Stimulated activated CD8-positive, alpha-beta memory T cell treated with anti-CD3 and anti-CD28 coated beads, Interleukin-12 subunit alpha, Interleukin-12 subunit beta, amount 100 ng/mL, for 4 hours (primary cell): ENCODE measurements at regions not wholly inside any gene's neighbourhood (a gene's known extent, or its start where the extent isn't known, plus 50 kb on each side); places are given as distances from the start of the nearest gene placed in this dataset.
"Not testable (repeated sequence)": the region's sequence is repeated elsewhere in the genome, so short reads cannot be mapped to it uniquely, and the experiment has no call there.

ENCODE experiments used
- DNase-seq: peaks from one replicate; pipeline ENCODE4 v3.0.0-alpha.2; 2020; ENCODE audit warnings: low read depth

DNA sequence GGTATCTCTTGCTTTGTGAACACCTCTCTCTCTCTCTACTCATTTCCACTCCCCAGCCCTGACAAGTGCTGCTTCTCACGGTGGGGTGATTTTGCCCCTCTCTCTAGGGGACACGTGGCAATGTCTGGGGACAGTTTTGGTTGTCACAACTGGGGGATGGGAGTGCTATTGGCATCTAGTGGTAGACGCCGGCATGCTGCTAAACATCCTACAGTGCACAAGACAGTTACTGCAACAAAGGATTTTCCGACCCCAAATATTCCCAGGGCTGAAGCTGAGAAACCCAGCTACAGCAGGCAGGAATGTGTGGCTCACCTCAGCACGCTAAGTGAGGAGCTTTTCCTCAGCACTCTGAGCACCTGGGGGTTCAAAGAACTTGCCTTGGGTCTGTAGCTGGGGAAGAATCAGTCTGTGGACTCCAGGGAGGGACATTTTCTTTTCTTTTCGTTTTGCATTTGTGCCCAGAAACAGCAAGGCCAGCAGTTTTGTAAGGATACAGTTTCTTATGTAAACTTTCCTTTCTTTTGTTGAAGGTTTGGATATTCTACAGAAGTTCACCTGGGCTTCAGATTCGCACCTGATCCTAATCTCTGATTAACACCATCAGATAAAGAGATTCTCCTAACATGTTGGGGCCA, 246.9 kb upstream of the ZFP64 start:
- no peak for DNase-seq

DNA sequence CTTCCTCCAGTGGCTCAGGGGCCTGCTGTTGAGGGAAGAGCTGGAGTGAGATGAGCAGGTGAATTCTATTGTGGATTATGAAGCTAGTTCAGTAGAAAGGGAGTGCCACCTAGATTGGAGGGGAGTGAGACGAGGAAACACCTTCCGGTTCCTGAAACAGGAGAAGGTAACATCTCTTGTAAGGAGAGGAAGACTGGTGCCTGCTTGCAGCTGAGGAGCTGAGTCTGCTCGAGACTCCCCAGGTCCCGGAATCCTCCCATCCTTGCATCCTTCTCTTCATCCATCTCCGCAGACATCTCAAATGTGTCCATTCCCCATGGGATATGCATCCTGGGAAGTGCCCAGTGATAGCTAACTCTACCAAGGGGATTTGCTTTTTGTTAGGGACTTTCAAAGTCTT, 242.9 kb upstream of the ZFP64 start:
- no peak for DNase-seq

DNA sequence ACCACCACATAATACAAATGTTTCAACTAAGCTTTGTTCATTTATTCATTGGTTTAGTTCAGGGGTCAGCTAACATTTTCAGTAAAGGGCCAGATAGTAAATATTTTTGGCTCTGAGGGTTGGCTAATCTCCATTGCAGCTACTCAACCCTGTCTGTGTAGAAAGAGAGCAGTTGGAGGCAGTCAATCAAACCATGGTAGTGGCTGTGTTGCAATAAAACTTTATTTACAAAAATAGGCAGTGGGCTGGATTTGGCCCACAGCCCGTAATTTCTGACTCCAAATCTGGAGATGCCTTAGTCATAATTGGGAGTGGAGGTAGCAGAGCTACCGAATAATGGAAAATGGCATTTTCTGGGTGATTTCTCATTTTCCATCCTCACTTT, 242.5 kb upstream of the ZFP64 start:
- DNase-seq = no peak

DNA sequence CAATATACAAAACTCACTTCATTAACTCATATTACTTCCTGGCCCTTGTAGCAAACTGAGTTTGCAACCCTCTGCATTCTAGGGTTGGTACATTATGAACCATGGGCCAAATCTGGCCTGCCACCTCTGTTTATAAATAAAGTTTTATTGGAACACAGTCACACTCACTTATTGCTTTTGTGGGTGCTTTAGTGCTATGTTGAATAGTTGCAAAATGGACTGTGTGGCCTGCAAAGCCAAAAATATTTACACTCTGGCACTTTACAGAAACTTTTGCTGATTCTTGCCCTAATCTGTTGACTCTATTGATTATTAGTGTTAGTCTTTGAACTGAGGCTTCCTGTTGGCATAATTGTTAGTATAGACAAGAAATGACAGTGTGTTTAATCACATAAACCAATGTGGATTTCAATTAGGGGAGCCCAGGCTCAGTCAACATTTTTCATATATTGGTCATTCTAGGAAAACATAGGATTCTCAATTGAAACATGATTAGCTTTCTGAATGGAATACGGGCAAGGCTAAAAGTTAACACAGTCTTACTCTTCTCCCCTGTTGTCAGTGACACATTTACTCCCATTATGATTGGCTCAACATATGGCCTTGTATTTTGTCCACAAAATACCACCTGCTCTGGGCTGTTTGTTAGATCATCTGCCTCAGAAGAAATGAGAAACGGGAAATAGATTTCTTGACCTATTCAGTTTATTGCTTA, 241.9 kb upstream of the ZFP64 start:
- DNase-seq = no peak

DNA sequence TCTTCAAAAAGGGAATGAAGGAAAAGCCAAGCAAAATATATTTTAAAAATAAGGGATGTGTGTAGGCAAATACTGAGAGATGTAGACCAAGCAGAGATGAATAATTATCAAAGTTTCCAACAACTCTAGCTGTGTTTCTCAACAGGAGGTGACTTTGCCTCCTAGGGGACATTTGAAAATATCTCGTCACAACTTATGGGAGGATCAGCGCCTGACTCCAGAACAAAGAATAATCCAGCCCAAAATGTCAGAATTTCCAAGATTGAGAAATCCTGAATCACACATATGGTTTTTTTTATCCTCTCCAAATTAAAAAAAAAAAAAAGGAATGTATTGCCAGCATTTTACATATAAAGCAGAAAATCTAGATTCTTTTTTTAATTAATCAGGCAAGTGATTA, 241.2 kb upstream of the ZFP64 start:
- DNase-seq = no peak

DNA sequence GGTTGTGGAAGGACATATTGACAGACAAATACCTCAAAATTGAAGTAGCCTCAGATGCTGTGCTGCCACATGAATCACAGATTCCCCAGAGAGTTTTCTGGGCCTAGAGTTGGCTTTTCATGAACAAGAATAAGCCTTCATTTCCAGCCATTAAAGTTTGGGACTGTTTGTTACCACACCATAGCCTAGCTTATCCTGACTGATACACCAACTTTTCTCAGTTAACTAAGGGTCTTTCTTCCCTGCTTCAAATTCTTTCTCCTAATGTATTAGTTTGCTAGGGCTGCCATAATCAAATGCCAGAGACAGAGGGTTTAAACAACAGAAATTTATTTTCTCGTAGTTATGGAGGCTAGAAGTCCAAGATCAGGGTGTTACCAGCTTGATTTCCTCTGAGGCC, 237.4 kb upstream of the ZFP64 start:
- DNase-seq = no peak

DNA sequence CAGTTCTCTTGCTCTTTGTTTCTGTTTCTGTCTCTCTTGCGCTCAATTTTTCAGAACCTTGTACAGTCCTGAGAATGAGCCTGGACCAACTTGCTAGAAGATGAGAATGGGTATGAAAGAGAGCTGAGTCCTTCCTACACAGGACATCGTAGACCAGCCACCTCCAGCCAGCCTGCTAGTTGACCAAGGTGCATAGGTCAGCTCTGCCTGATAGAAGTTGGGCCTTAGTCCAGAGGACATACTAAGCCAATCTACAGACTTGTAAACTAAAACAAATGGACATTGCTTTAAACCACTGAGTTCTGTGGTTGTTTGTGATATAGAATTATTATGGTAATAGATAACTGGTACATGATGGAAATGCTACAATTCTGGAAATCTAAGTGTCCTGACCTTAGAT, 236.4 kb upstream of the ZFP64 start:
- no peak for DNase-seq

DNA sequence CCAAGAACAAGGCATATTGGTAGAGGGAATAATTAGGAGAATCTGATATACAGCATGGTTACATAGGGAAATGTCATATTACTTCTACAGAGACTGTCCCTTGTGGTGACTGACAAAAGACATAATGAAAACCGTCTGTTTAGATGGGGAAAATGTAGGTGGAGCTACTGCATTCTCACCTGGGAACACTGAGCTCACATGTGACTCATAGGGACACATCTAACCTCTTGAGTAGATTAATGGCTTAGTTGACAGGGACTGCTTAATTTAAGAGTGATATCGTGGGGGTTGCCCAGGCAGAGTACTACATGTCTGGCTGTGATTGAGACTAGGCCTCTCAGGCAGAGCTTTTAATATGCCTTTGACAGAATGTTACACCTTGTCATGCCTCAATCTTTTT, 235.3 kb upstream of the ZFP64 start:
- no peak for DNase-seq

DNA sequence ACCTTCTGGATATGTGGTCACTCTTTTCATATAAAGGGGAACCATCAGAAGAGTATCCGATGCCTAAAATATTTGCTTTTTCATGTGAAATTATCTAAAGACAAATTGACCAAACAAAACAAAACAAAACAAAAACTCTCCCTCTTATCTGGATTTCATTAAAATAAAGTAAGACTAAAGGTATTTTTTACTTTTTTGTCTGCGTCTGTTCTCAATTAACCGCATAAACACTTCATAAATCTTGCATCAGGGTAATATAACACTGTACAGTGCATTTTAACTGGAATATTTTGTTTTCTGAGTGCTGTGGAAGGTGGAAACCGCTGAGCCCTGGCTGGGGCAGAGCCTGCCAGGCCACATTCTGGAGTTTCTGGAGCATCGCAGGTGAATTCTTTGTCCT, 234.1 kb upstream of the ZFP64 start:
- no peak for DNase-seq

DNA sequence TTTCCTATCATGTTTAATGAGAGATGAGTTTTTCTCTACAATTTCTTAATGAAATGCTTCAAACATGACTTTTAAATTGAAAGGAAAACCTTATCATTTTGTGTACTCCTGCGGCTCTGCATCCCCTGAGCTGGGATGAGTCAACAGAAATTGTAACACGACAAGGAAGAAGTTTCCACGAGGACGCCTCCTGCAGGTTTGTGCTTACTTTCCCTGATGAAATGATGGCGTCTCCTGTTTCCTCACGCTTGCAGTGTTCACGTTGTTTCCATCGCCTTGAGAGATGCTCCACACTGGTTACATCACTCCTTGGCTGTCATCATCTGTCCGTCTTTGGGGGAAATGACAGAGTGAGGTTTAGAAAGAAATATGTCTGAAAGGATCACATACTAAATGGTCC, 233.7 kb upstream of the ZFP64 start:
- no peak for DNase-seq

DNA sequence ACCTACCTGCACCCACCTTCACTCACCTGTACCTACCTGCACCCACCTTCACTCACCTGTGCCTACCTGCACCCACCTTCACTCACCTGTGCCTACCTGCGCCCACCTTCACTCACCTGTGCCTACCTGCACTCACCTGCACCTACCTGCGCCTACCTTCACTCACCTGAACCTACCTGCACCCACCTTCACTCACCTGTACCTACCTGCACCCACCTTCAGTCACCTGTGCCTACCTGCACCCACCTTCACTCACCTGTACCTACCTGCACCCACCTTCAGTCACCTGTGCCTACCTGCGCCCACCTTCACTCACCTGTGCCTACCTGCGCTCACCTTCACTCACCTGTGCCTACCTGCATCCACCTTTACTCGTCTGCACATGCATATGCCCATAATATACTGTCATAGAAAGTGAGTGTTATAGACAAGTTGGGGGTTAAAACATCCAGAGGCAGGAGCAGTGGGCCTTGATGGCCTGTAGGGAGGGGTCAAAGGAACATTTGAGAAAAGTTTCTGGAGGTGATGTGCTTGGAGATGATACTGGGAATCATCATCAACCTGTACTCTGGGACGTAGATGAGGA, 232.9 kb upstream of the ZFP64 start:
- not testable (repeated sequence) for DNase-seq

DNA sequence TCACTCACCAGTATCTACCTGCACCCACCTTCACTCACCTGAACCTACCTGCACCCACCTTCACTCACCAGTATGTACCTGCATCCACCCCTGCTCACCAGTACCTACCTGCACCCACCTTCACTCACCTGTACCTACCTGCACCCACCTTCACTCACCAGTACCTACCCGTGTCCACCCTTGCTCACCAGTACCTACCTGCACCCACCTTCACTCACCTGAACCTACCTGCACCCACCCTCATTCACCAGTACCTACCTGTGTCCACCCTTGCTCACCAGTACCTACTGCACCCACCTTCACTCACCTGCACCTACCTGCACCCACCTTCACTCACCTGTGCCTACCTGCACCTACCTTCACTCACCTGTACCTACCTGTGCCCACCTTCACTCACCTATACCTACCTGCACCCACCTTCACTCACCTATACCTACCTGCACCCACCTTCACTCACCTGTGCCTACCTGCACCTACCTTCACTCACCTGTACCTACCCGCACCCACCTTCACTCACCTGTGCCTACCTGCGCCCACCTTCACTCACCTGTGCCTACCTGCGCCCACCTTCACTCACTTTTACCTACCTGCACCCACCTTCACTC, 232.1 kb upstream of the ZFP64 start:
- not testable (repeated sequence) for DNase-seq

DNA sequence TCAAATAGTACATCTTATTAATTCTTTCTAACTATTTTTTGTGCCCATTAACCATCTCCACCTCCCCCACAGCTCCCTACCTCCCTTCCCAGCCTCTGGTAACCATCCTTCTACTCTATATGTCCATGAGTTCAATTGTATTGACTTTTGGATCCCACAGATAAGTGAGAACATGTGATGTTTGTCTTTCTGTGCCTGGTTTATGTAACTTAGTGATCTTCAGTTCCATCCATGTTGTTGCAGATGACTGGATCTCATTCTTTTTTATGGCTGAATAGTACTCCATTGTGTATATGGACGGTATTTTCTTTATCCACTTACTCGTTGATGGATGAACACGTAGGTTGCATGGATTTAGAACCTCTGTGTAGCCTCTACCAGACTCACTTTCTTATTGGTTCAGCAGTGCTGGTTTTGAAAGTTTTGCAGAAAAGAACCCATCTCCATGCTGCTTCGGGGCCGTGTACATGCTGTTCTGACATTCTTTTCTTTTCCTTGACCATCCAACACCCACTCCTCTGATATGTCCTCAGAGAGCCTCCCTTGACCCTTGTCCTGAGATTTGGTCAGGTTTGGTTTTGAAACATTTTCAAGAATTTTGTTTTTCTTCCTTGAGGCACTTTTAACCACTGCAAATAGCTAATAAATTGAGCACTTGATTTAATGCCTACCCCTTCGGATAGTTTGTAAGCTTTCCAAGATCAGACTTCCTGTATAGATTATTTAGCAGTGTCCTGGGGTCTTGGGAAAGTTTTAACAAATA, 231.2 kb upstream of the ZFP64 start:
- no peak for DNase-seq

DNA sequence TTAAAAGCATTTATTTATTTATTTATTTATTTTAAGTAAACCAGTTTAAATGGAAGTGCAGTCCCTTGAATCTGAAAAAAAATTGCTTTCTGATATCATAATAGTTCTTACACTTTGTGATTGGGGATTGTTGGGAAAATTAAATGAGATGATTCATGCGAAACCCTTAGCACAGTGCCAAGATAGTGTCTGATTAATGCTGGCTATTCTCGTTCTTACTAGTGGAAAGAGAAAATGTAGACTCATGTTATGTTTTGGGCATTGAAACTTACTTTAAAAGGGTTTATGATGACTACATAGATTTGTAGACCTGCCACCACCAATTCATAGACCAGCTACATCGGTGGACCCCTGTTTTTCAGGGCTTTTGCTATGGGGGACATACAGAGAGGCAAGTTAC, 229.2 kb upstream of the ZFP64 start:
- DNase-seq = no peak

DNA sequence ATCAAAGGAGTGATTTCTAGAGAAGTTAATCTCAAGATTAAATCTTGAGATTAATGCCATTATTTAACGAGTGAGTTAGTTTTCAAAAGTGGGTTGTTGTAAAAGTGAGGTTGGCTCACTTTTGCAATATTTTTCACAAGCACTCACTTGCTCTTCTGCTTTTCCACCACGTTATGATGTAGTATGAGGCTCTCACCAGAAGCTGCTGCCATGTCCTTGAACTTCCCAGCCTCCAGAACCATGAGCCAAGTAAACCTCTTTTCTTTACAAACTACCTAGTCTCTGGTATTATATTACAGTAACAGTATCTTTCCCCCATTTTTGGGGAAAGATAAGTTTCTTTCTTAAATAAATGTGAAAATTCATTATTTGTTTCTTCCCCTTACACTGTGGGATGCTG, 227.6 kb upstream of the ZFP64 start:
- DNase-seq = no peak

DNA sequence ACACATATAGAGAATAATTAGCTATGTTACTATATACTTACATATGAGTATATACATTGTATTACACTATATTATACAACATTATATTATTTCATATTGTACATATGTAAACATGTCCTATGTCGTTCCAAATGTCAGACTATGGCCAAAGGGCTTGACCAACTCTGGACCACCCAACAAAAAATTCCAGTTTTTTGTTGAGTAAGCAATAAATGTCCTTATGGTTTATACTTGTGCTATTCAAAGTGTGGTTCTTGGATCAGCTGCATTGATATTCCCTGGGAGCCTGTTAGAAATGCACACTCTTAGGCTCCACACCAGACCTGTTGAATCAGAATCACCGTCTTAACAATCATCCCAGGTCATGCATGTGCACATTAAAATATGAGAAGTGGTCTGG, 225.4 kb upstream of the ZFP64 start:
- DNase-seq = no peak

DNA sequence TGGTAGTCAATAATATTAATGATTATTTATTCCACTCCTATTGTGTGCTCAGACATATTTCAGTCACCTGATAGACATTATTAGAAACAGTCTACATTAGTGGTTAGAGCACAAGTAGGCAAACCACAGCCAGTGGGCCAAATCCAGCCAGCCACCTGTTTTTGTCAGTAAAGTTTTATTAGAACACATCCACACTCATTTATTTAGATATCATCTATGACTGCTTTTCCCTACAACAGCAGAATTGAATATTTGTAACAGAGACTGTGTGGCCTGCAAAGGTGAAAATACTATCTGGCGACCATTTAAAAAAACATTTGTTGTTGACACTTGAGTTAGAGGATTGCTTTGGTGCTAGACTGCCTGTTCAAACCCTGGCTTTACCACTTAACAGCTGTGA, 220.0 kb upstream of the ZFP64 start:
- DNase-seq = no peak

DNA sequence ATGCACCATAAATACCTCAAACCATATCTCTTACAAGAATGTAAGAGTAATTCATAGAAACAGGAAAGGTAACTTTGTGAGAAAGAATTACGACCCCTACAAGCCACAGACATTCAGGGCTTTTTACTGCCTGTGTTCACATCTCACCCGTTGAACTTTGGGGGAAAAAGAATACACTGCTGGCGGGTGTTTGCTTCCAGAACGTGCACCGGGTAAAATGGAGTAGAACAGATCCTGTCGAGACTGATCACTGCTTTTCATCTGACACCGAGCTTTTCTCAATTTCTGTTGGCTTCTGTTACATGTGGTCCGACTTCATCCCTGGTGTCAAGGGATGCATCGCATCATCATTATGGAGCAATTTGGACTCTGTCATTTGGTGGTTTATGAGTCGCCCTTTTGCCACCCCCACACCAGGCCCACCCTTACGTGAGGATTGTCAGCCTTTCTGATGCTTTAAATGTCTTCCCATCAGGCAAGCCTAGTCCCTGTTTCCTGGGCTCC, 219.2 kb upstream of the ZFP64 start:
- no peak for DNase-seq

DNA sequence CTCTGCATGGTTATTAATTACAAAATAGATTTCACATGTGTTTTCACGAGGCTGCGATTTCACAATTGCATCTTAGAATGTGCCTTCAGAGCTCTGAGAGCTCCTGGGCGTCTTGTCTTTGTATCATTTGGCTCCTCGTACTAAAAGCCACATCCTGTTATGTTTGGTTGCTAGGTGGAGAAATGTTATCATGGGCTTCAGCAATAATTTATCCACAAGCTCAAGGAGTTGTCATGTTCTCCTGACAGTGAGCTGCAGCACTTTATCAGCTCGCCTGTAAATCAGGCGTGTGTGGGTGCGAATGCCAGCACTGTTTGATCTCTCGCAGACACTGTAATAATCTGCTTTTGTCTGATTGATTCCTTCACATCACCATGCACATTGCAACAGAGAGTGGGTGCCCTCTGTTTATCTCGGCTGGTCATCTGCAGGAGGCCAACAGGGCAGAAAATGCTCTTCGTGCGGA, 218.6 kb upstream of the ZFP64 start:
- DNase-seq = peak; percentile 13

DNA sequence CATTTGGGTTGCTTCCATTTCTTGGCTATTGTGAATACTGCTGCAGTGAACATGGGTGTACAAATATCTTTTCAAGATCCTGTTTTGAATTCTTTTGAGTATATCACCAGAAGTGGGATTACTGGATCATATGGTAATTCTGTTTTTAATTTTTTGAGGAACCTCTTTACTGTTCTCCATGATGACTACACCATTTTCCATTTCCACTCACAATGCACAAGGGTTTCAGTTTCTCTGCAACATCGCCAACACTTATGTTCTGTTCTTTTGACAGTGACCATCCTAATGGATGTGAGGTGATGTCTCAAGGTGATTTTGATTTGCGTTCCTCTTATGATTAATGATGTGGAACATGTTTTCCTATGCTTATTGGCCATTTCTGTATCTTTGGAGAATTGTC, 214.4 kb upstream of the ZFP64 start:
- no peak for DNase-seq

DNA sequence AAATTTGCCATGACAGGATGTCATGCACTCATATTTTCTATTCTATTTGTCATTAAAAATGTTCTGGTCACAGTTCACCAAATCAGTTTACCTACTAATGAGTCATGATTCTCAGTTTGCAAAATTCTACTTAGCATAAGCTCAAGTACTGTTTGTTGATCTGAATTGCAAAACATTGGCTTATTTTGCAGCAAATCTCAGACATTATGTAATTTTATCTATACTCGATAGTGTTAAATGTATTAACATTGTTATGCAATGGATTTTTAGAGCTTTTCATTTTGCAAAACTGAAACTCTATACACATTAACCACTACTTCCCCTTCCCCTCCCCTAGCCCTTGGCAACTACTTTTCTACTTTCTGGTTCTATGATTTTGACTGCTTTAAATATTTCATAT, 213.8 kb upstream of the ZFP64 start:
- no peak for DNase-seq

DNA sequence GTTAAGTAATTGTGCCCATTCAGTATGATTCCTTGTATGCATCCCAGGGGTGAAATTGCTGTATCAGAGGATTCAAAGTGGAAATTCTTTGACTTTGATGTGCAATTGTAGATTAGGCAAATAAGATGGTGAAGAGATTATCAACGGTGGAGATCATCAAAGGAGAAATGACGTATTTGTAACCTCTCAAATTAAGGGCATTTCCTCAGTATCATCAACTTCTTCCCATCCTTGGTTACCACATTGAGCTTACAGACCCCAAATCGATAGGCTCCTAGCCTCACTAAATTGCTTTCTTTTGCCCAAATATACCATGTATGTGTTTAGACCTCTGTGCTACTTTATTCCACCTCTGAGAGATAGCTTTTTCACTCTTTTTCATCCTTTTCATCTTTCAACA, 213.1 kb upstream of the ZFP64 start:
- no peak for DNase-seq
